ENCODE measurements at regions not wholly inside any gene's neighbourhood (a gene's known extent, or its start where the extent isn't known, plus 50 kb on each side); places are given as distances from the start of the nearest gene placed in this dataset.

DNA sequence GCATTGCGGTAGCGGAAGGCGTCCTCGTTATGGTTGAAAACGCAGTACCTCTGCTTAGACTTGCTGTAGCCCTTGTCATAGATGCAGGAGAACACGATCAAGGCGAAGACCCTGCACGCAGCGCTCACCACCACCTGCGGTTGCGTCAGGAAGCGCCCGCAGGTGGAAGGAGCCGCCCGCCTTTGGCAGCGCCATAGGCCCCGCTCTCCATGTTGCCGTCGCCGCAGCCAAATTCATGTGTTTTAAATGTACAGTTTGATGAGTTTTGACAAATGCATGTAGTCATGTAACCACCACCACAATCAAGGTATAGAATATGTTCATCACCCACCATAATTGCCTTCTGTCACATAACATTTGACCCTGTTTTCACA lies 84.9 kb upstream of the CEP78 start:
- no peaks in the 10 kb centered on the region for H3K9me3 ChIP-seq (ENCODE audit: control insufficient read depth, insufficient read depth, low read depth, low read length)
- POLR2A ChIA-PET: no interaction called here
- no peak overlapping the region for H3K4me3 ChIP-seq (ENCODE audit: low read depth, low read length)
- CTCF ChIA-PET: interaction anchor here (0.6 kb wide), 1 partner anchor 332 kb away, joined by 5 read pairs; no protein-coding TSS in a partner anchor
- no peak for TF ChIP-seq ZNF529 (tag by site-specific recombination; IDR thresholded peaks at IDR 0.05; ENCODE audit: insufficient replicate concordance)
- no peak for TF ChIP-seq ZNF544 (tag by site-specific recombination; IDR thresholded peaks at IDR 0.05)
- no peak for TF ChIP-seq ZNF112 (tag by site-specific recombination; IDR thresholded peaks at IDR 0.05)
- no peak for TF ChIP-seq ZBTB1 (tag by site-specific recombination; IDR thresholded peaks at IDR 0.05)
- TF ChIP-seq GLI4 (tag by site-specific recombination; IDR thresholded peaks at IDR 0.05): no peak
- no peak for TF ChIP-seq SALL2 (tag by site-specific recombination; IDR thresholded peaks at IDR 0.05; ENCODE audit: borderline replicate concordance)
- no peak for TF ChIP-seq ZNF645 (tag by site-specific recombination; IDR thresholded peaks at IDR 0.05)
- no peak for TF ChIP-seq BCL11B (tag by site-specific recombination; IDR thresholded peaks at IDR 0.05; ENCODE audit: low read depth)
- TF ChIP-seq, protein P1, sequence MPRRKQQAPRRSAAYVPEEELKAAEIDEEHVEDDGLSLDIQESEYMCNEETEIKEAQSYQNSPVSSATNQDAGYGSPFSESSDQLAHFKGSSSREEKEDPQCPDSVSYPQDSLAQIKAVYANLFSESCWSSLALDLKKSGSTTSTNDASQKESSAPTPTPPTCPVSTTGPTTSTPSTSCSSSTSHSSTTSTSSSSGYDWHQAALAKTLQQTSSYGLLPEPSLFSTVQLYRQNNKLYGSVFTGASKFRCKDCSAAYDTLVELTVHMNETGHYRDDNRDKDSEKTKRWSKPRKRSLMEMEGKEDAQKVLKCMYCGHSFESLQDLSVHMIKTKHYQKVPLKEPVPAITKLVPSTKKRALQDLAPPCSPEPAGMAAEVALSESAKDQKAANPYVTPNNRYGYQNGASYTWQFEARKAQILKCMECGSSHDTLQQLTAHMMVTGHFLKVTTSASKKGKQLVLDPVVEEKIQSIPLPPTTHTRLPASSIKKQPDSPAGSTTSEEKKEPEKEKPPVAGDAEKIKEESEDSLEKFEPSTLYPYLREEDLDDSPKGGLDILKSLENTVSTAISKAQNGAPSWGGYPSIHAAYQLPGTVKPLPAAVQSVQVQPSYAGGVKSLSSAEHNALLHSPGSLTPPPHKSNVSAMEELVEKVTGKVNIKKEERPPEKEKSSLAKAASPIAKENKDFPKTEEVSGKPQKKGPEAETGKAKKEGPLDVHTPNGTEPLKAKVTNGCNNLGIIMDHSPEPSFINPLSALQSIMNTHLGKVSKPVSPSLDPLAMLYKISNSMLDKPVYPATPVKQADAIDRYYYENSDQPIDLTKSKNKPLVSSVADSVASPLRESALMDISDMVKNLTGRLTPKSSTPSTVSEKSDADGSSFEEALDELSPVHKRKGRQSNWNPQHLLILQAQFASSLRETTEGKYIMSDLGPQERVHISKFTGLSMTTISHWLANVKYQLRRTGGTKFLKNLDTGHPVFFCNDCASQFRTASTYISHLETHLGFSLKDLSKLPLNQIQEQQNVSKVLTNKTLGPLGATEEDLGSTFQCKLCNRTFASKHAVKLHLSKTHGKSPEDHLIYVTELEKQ (tag by site-specific recombination; IDR thresholded peaks at IDR 0.05; ENCODE audit: borderline replicate concordance): no peak
- TF ChIP-seq ZNF423 (tag by site-specific recombination; IDR thresholded peaks at IDR 0.05): no peak
- no peak for TF ChIP-seq ZNF830 (tag by site-specific recombination; IDR thresholded peaks at IDR 0.05; ENCODE audit: low read depth)
- TF ChIP-seq FEZF1 (tag by site-specific recombination; IDR thresholded peaks at IDR 0.05): no peak
- no peaks in the 10 kb centered on the region for H3K4me1 ChIP-seq (ENCODE audit: control insufficient read depth, insufficient read depth, low read length)
- no peak overlapping the region for H3K27ac ChIP-seq (ENCODE audit: extremely low read depth, low read depth, low read length)
- no peaks in the 10 kb centered on the region for H3K36me3 ChIP-seq (ENCODE audit: control insufficient read depth in 2 of 2, insufficient read depth in 1 of 2, low read length in 2 of 2)

DNA sequence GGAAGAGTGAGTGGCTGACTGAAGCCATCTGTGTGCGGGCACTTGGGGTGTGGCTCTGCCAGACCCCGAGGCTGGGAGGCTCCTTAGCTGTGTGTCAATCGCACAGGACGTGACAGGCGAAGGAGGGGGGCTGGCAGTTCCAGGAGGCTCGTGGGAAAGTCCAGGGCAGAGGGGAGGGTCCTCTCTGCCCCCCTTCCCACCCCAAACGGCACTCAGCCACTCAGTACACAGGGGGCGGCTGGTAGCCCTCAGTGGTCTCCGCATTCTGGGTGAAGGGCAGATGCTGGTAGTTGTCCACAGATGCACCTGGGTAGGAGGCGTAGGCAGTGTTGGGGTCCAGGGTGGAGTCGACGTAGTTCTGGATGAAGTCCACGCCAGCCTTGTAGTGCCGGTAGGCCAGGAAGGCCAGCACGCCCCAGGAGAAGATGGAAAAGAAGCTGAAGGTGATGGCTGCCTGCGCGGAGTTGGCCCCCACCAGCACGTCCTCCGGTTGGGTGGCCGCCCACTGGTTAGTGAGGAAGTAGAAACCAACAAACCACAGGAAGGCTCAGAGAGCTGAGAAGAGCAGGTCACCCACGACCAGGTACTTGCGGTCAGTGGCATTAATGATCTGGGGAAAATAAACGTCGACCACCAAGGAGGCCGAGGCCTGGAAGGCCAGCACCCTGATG lies 85.4 kb upstream of the CEP78 start:
- H3K4me3 ChIP-seq (ENCODE audit: low read depth, low read length): no peak overlapping the region
- H3K27ac ChIP-seq (ENCODE audit: extremely low read depth, low read depth, low read length): no peak overlapping the region
- H3K36me3 ChIP-seq (ENCODE audit: control insufficient read depth in 2 of 2, insufficient read depth in 1 of 2, low read length in 2 of 2): no peaks in the 10 kb centered on the region
- no peaks in the 10 kb centered on the region for H3K9me3 ChIP-seq (ENCODE audit: control insufficient read depth, insufficient read depth, low read depth, low read length)
- POLR2A ChIA-PET: no interaction called here
- CTCF ChIA-PET: interaction anchor here (0.6 to 1.2 kb wide), 2 partner anchors 29 to 332 kb away, joined by 5 read pairs; no protein-coding TSS in a partner anchor
- H3K4me1 ChIP-seq (ENCODE audit: control insufficient read depth, insufficient read depth, low read length): no peaks in the 10 kb centered on the region
- TF ChIP-seq KLF10 (tag by site-specific recombination; IDR thresholded peaks at IDR 0.05) (no peak), ZNF704 (tag by site-specific recombination; IDR thresholded peaks at IDR 0.05) (no peak), ZNF560 (tag by site-specific recombination; IDR thresholded peaks at IDR 0.05; ENCODE audit: borderline replicate concordance) (no peak), OVOL3 (tag by site-specific recombination; IDR thresholded peaks at IDR 0.05) (no peak), ZBTB17 (tag by site-specific recombination; IDR thresholded peaks at IDR 0.05) (no peak)
- TF ChIP-seq, protein P2, sequence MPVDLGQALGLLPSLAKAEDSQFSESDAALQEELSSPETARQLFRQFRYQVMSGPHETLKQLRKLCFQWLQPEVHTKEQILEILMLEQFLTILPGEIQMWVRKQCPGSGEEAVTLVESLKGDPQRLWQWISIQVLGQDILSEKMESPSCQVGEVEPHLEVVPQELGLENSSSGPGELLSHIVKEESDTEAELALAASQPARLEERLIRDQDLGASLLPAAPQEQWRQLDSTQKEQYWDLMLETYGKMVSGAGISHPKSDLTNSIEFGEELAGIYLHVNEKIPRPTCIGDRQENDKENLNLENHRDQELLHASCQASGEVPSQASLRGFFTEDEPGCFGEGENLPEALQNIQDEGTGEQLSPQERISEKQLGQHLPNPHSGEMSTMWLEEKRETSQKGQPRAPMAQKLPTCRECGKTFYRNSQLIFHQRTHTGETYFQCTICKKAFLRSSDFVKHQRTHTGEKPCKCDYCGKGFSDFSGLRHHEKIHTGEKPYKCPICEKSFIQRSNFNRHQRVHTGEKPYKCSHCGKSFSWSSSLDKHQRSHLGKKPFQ (tag by site-specific recombination; IDR thresholded peaks at IDR 0.05): no peak
